ENCODE measurements at regions not wholly inside any gene's neighbourhood (a gene's known extent, or its start where the extent isn't known, plus 50 kb on each side); places are given as distances from the start of the nearest gene placed in this dataset.

- peaks cover 5% of the 10 kb centered on the region for H3K27me3 Mint-ChIP-seq (ENCODE audit: low read depth)
- H3K9me3 Mint-ChIP-seq = peaks cover 6% of the 10 kb centered on the region
- no peak for DNase-seq (ENCODE audit: low read depth, low spot score)
- TF ChIP-seq, protein P1, sequence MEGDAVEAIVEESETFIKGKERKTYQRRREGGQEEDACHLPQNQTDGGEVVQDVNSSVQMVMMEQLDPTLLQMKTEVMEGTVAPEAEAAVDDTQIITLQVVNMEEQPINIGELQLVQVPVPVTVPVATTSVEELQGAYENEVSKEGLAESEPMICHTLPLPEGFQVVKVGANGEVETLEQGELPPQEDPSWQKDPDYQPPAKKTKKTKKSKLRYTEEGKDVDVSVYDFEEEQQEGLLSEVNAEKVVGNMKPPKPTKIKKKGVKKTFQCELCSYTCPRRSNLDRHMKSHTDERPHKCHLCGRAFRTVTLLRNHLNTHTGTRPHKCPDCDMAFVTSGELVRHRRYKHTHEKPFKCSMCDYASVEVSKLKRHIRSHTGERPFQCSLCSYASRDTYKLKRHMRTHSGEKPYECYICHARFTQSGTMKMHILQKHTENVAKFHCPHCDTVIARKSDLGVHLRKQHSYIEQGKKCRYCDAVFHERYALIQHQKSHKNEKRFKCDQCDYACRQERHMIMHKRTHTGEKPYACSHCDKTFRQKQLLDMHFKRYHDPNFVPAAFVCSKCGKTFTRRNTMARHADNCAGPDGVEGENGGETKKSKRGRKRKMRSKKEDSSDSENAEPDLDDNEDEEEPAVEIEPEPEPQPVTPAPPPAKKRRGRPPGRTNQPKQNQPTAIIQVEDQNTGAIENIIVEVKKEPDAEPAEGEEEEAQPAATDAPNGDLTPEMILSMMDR (conservative IDR thresholded peaks at IDR 0.05) = no peak
- peaks cover 2% of the 10 kb centered on the region for H3K36me3 Mint-ChIP-seq (ENCODE audit: low read depth)
- H3K27ac Mint-ChIP-seq (ENCODE audit: unreplicated experiment) = no peak overlapping the region
- H3K4me1 Mint-ChIP-seq = peaks cover 19% of the 10 kb centered on the region
- H3K4me3 Mint-ChIP-seq = no peak overlapping the region
These were observed 119.6 kb downstream of the MOBP start for GRCh38 chr3:39587113-39587512.

- H3K27ac Mint-ChIP-seq (ENCODE audit: unreplicated experiment) = peak overlapping the region; percentile 52
- H3K36me3 Mint-ChIP-seq (ENCODE audit: low read depth) = no peaks in the 10 kb centered on the region
- DNase-seq (ENCODE audit: low read depth, low spot score) = no peak
- H3K27me3 Mint-ChIP-seq (ENCODE audit: low read depth) = no peaks in the 10 kb centered on the region
- TF ChIP-seq, protein P1 (conservative IDR thresholded peaks at IDR 0.05) = no peak
- peaks cover 7% of the 10 kb centered on the region for H3K9me3 Mint-ChIP-seq
- no peak overlapping the region for H3K4me3 Mint-ChIP-seq
- H3K4me1 Mint-ChIP-seq = peaks cover 29% of the 10 kb centered on the region
These were observed 123.3 kb downstream of the MOBP start for GRCh38 chr3:39590806-39591205.

DNA sequence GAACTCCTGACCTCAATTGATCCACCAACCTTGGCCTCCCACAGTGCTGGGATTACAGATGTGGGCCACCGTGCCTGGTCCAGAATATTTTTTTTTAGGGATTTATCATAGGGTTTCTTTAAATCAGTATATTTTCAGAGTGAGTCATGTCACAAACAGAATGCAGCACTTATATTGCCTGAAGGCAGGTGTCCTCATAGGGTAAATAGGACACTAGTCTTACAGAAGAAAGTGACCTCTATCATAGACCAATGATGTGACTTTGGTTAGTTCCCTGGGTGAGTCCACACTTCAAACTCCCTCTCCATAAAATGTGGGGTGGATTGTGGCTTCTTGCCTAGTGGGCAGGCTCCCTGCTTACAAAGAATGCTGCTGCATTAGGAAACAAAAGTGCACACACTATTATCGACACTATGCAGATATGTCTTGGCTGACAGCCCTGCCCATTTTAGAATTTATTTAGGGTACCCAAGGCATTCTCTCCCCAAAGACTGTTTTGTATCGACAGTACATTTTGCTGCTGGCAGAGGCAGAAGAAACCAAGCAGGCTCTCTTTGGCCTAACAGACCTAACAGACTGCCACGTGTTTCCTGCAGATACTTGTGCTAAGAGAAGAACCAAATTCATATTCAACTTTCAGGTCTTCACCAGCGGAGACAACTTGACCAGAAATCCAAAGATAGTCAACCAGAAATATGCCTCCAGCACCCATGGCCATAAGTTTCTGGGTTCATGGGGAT is 125.0 kb downstream of the MOBP start:
- TF ChIP-seq, protein P1 (conservative IDR thresholded peaks at IDR 0.05) = no peak
- Mint-ChIP-seq H3K27me3 (ENCODE audit: low read depth) (no peaks in the 10 kb centered on the region), H3K27ac (ENCODE audit: unreplicated experiment) (peak overlapping the region; percentile 29), H3K36me3 (ENCODE audit: low read depth) (no peaks in the 10 kb centered on the region), H3K9me3 (peaks cover 4% of the 10 kb centered on the region), H3K4me3 (no peak overlapping the region), H3K4me1 (peaks cover 29% of the 10 kb centered on the region)
- DNase-seq (ENCODE audit: low read depth, low spot score) = no peak

DNA sequence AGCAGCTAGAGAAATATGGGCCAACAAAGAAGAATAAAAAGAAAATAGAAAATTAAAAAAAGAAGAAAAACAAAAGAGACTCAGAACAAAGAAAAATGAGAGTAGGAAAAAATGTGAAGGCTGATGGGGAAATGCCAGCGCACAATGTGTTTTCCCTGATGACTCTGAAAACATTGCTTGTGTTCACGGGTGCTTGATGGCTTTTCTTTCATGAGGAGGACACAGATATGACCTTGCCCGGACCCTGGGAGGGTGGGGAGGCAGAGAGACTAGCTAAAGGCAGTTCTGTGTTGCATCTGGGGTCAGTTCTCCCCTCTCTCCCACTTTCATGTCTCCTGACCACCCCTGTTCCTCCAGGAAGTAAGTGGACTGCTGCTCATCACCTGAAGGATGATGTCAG is 125.9 kb downstream of the MOBP start:
- H3K27ac Mint-ChIP-seq (ENCODE audit: unreplicated experiment) = peak overlapping the region; percentile 64
- H3K9me3 Mint-ChIP-seq = peaks cover 4% of the 10 kb centered on the region
- DNase-seq (ENCODE audit: low read depth, low spot score) = no peak
- no peak overlapping the region for H3K4me3 Mint-ChIP-seq
- H3K4me1 Mint-ChIP-seq = peaks cover 29% of the 10 kb centered on the region
- H3K36me3 Mint-ChIP-seq (ENCODE audit: low read depth) = no peaks in the 10 kb centered on the region
- TF ChIP-seq, protein P1 (conservative IDR thresholded peaks at IDR 0.05) = no peak
- H3K27me3 Mint-ChIP-seq (ENCODE audit: low read depth) = no peaks in the 10 kb centered on the region

GRCh38 chr3:39601241-39601640 is 133.8 kb downstream of the MOBP start:
- Mint-ChIP-seq H3K9me3 (peaks cover 5% of the 10 kb centered on the region), H3K27ac (ENCODE audit: unreplicated experiment) (peak overlapping the region; percentile 97), H3K36me3 (ENCODE audit: low read depth) (no peaks in the 10 kb centered on the region), H3K27me3 (ENCODE audit: low read depth) (no peaks in the 10 kb centered on the region), H3K4me1 (peaks cover 11% of the 10 kb centered on the region), H3K4me3 (no peak overlapping the region)
- DNase-seq (ENCODE audit: low read depth, low spot score) = no peak
- TF ChIP-seq, protein P1 (conservative IDR thresholded peaks at IDR 0.05) = no peak
